ENCODE measurements at regions not wholly inside any gene's neighbourhood (a gene's known extent, or its start where the extent isn't known, plus 50 kb on each side); places are given as distances from the start of the nearest gene placed in this dataset.

- TF ChIP-seq CTCF (IDR thresholded peaks at IDR 0.05), result no peak
- TF ChIP-seq POLR2A (IDR thresholded peaks at IDR 0.05), result no peak
Measured at GRCh38 chr10:22473044-22473443, 127.7 kb downstream of the SPAG6 start.
